K562 (cell line): ENCODE measurements at regions not wholly inside any gene's neighbourhood (a gene's known extent, or its start where the extent isn't known, plus 50 kb on each side); places are given as distances from the start of the nearest gene placed in this dataset.

ENCODE experiments used
- ATF7 ChIP-seq: fragments of 450-650 bp; IDR thresholded peaks from 2 replicates; pipeline ENCODE4 v1.7.1; 2014; ENCODE audit warnings: mild to moderate bottlenecking, moderate library complexity
- C11orf30 ChIP-seq: fragments of 450-650 bp; IDR thresholded peaks from 2 replicates; pipeline ENCODE4 v1.6.1; 2016; ENCODE audit warnings: low read depth, mild to moderate bottlenecking
- CBFB ChIP-seq: sonication (generic); formaldehyde crosslinking; IDR thresholded peaks from 2 replicates; pipeline ENCODE4 v1.4.0; 2020; ENCODE audit warnings: mild to moderate bottlenecking, missing genetic modification reagents
- CHD4 ChIP-seq: fragments of 200-600 bp; sonication (generic); IDR thresholded peaks from 3 replicates; pipeline ENCODE4 v1.6.1; 2012; ENCODE audit warnings: low read depth, mild to moderate bottlenecking, mixed read lengths, low read length, inconsistent platforms; ENCODE audit not compliant: insufficient read depth, insufficient replicate concordance, poor library complexity, severe bottlenecking
- E2F5 ChIP-seq: sonication (generic); formaldehyde crosslinking; IDR thresholded peaks from 2 replicates; pipeline ENCODE4 v1.8.0; 2022; ENCODE audit warnings: mild to moderate bottlenecking, missing genetic modification reagents
- FOXA3 ChIP-seq, 2 experiments: fragments of 450-650 bp in 1 of 2; sonication (generic) in 1 of 2; formaldehyde crosslinking; IDR thresholded peaks in 1 of 2; conservative IDR thresholded peaks in 1 of 2; 2 replicates each; pipeline versions ENCODE4 v1.4.0 to v1.8.0; 2020 to 2022; ENCODE audit warnings: mild to moderate bottlenecking in 2 of 2, missing genetic modification reagents in 1 of 2
- HMBOX1 ChIP-seq: sonication (generic); IDR thresholded peaks from 2 replicates; pipeline ENCODE4 v1.6.1; 2016
- HNRNPLL ChIP-seq: fragments of 200-400 bp; formaldehyde crosslinking; IDR thresholded peaks from 2 replicates; pipeline ENCODE4 v1.6.1; 2017; ENCODE audit warnings: low read length, low read depth, mild to moderate bottlenecking; ENCODE audit not compliant: poor library complexity, severe bottlenecking
- IFI16 ChIP-seq: fragments of 250-450 bp; sonication (Bioruptor Pico); IDR thresholded peaks from 2 replicates; pipeline ENCODE4 v2.1.2; 2022; ENCODE audit warnings: mild to moderate bottlenecking, inconsistent platforms
- IRF9 ChIP-seq: fragments of 450-650 bp; IDR thresholded peaks from 2 replicates; pipeline ENCODE4 v1.6.1; 2016; ENCODE audit warnings: missing biosample characterization, missing genetic modification characterization
- KLF6 ChIP-seq: fragments of 250-450 bp; sonication (Bioruptor Pico); IDR thresholded peaks from 2 replicates; pipeline ENCODE4 v1.4.0; 2020; ENCODE audit warnings: mild to moderate bottlenecking, moderate library complexity, borderline replicate concordance
- MEIS2 ChIP-seq: fragments of 450-650 bp; IDR thresholded peaks from 2 replicates; pipeline ENCODE4 v1.6.1; 2014; ENCODE audit warnings: mild to moderate bottlenecking; ENCODE audit not compliant: partially characterized antibody
- MTA3 ChIP-seq: fragments of 450-650 bp; formaldehyde crosslinking; IDR thresholded peaks from 2 replicates; pipeline ENCODE4 v1.6.1; 2017; ENCODE audit warnings: mild to moderate bottlenecking, borderline replicate concordance
- NCOR1 ChIP-seq: fragments of 450-650 bp; IDR thresholded peaks from 2 replicates; pipeline ENCODE4 v1.6.1; 2016; ENCODE audit warnings: mild to moderate bottlenecking, moderate library complexity
- NKRF ChIP-seq: fragments of 450-650 bp; IDR thresholded peaks from 2 replicates; pipeline ENCODE4 v1.6.1; 2016; ENCODE audit warnings: borderline replicate concordance
- RBM25 ChIP-seq: fragments of 200-400 bp; formaldehyde crosslinking; IDR thresholded peaks from 2 replicates; pipeline ENCODE4 v1.6.1; 2018; ENCODE audit warnings: low read length, low read depth, moderate library complexity; ENCODE audit not compliant: severe bottlenecking
- SIN3B ChIP-seq: fragments of 450-650 bp; IDR thresholded peaks from 2 replicates; pipeline ENCODE4 v1.6.1; 2017; ENCODE audit warnings: low read depth, mild to moderate bottlenecking, moderate library complexity
- SNIP1 ChIP-seq: fragments of 450-650 bp; IDR thresholded peaks from 2 replicates; pipeline ENCODE4 v1.7.1; 2017; ENCODE audit warnings: low read depth, mild to moderate bottlenecking
- TAF9B ChIP-seq: fragments of 450-650 bp; IDR thresholded peaks from 2 replicates; pipeline ENCODE4 v1.6.1; 2018; ENCODE audit warnings: mild to moderate bottlenecking; ENCODE audit not compliant: partially characterized antibody
- TFAM ChIP-seq: fragments of 250-450 bp; sonication (Bioruptor Pico); conservative IDR thresholded peaks from 2 replicates; pipeline ENCODE4 v1.5.0; 2021; ENCODE audit warnings: mild to moderate bottlenecking, moderate library complexity
- ZC3H11A ChIP-seq: IDR thresholded peaks from 2 replicates; pipeline ENCODE4 v1.6.1; 2012; ENCODE audit warnings: low read depth, low read length, improper control_type of control experiment
- ZFP1 ChIP-seq: fragments of 450-650 bp; formaldehyde crosslinking; IDR thresholded peaks from 2 replicates; pipeline ENCODE4 v1.4.0; 2020; ENCODE audit warnings: mild to moderate bottlenecking, mixed read lengths
- ZNF140 ChIP-seq: fragments of 250-450 bp; sonication (Bioruptor Pico); IDR thresholded peaks from 2 replicates; pipeline ENCODE4 v1.8.0; 2021; ENCODE audit warnings: moderate library complexity, mild to moderate bottlenecking, inconsistent platforms
- ZNF76 ChIP-seq: fragments of 250-450 bp; sonication (Bioruptor Pico); IDR thresholded peaks from 2 replicates; pipeline ENCODE4 v1.4.0; 2020; ENCODE audit warnings: mild to moderate bottlenecking, moderate library complexity, borderline replicate concordance
- ZNF830 ChIP-seq: fragments of 250-450 bp; sonication (Bioruptor Pico); IDR thresholded peaks from 2 replicates; pipeline ENCODE4 v1.5.0; 2021; ENCODE audit warnings: mild to moderate bottlenecking

- TF ChIP-seq NCOR1 (no peak), CBFB (CRISPR knock-in tag) (no peak), C11orf30 (no peak), E2F5 (CRISPR knock-in tag) (no peak), CHD4 (no peak), ZNF76 (CRISPR knock-in tag) (no peak), HMBOX1 (peak; percentile 87), RBM25 (no peak), NKRF (no peak), IFI16 (CRISPR knock-in tag) (no peak), ATF7 (no peak), ZNF830 (CRISPR knock-in tag) (no peak), MEIS2 (peak; percentile 5), SIN3B (no peak), IRF9 (tag) (no peak), HNRNPLL (no peak), ZC3H11A (no peak), FOXA3 (CRISPR knock-in tag; conservative IDR thresholded peaks at IDR 0.05 in 1 of 2, IDR thresholded peaks at IDR 0.05 in 1 of 2) (no peak), ZNF140 (CRISPR knock-in tag) (no peak), TAF9B (no peak), TFAM (CRISPR knock-in tag) (no peak), ZFP1 (no peak), SNIP1 (no peak), MTA3 (no peak), KLF6 (no peak)
These were observed 54.4 kb upstream of the MED13L start (continued) for GRCh38 chr12:116331876-116332275.
